H7 (cell line): ENCODE measurements at regions not wholly inside any gene's neighbourhood (a gene's known extent, or its start where the extent isn't known, plus 50 kb on each side); places are given as distances from the start of the nearest gene placed in this dataset.
A peak's percentile ranks its signal among the peaks of the same experiment; 100 is the strongest.

ENCODE experiments used
- DNase-seq: peaks from one replicate; pipeline ENCODE4 v3.0.0; 2012
- H3K27me3 ChIP-seq: 2 replicates; pipeline ENCODE4 v1.6.0; 2011; ENCODE audit warnings: mild to moderate bottlenecking, low read length; ENCODE audit not compliant: control insufficient read depth, insufficient read depth
- H3K36me3 ChIP-seq: replicated peaks from 2 replicates; pipeline ENCODE4 v1.5.1; 2011; ENCODE audit warnings: low read length; ENCODE audit not compliant: control insufficient read depth, insufficient read depth
- H3K4me3 ChIP-seq: 2 replicates; pipeline ENCODE4 v1.5.1; 2011; ENCODE audit warnings: low read depth, mild to moderate bottlenecking, control low read depth, low read length, moderate library complexity; ENCODE audit not compliant: insufficient read depth

DNA sequence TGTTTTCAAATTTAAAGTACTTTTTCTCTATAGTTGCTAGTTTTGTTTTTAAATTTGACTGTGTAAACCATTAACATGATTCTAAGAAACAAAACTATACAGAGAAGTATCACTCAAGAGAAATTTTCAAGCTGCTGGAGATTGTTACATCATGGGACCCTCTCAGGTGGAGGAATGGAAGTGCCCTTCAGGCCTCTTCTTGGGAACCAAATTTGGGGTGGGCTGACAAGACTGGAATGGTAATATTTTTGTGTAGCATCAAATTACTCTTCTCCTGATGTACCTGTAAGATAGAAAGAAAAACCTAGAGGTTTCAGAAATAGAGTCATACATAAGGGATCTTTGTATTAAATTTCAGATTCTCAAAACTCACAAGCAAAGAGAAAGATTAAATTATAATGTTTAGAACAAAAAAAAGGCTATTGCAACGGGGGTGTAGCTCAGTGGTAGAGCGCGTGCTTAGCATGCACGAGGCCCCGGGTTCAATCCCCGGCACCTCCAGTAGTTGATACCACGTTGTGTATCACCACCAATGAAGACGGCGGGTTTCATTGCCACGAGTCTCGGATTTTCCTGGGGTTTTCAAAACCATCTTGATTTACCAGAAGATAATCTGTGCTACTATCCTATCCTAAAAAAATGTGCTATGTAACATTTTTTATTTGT lies 193.7 kb downstream of the GPX5 start:
- Histone ChIP-seq H3K4me3 (peak overlapping the region; percentile 7; the same call in 1 of the 2 replicates), H3K27me3 (peaks cover 5% of the 10 kb centered on the region; the same call in 1 of the 2 replicates), H3K36me3 (no peaks in the 10 kb centered on the region)
- no peak for DNase-seq

DNA sequence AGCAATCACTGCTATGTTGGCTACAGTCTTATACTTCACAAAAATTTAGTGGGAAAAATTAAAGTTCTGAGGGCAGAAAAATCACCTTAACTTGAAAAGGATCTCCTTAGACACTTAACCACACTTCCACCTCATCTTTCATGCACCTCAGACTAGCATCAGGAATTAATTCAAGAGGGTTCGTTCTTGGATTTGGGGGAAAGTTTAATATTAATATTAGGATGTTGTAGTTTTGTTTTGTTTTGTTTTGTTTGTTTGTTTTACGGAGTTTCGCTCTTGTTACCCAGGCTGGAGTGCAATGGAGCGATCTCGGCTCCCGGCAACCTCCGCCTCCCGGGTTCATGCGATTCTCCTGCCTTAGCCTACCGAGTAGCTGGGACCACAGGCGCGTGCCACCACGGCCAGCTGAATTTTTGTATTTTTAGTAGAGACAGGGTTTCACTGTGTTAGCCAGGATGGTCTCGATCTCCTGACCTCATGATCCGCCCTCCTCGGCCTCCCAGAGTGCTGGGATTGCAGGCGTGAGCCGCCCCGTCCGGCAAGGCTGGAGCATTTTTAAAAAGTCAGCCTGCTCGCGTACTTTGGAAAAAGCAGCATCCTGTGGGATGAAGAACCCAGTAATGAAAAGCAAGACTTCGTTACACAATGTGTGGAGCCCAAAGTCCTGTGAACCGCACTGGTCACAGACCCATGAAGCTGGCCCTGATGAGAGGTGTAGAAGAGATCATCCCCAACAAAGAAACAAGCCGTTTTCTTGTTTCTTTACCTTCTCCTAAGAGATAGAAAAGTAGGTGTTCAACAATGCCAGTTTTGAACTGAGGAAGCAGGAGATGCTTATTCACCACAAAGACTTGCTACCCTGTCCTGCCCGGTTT lies 194.9 kb downstream of the GPX5 start:
- H3K36me3 ChIP-seq, result no peaks in the 10 kb centered on the region
- peak overlapping the region; percentile 22 for H3K4me3 ChIP-seq
- no peak for DNase-seq
- H3K27me3 ChIP-seq, result peaks cover 5% of the 10 kb centered on the region; the same call in 1 of the 2 replicates

DNA sequence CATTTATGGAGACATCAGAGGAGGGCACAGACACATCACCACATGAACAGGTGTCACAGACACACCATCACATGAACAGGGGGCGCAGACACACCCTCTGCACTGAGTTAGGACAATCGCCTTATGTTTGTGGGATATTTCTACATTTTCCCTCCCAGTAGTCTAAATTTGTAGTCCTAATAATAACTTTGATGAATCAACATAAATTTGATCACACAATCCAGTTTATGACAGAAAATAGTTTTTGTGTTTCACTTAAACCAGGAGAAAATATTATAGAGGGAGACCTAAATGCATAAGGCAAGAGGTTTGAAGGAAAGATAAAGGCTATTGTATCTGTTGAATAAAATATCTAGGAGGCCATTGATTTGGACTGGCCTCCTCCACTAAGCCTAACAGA lies 195.7 kb downstream of the GPX5 start:
- Histone ChIP-seq H3K36me3 (no peaks in the 10 kb centered on the region), H3K4me3 (no peak overlapping the region), H3K27me3 (peaks cover 5% of the 10 kb centered on the region; the same call in 1 of the 2 replicates)
- no peak for DNase-seq

DNA sequence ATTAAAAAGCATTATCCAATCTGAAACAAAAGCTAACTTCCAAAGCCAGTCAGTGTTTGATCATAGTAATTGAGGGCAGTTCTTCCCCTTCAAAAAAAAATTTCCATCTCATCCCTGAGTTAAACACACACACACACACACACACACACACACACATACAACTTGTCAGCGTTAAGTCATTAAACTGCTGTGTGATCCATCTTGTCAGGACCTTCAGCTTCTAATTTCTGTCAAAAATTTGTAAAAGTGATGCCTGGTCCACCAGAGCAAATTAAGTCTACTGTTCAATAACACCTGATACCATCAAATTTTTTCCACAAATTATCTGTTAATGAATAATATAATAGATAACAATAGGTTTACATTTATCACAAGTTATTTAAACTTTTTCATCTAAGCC lies 198.7 kb downstream of the GPX5 start:
- DNase-seq, result no peak
- Histone ChIP-seq H3K4me3 (no peak overlapping the region), H3K36me3 (no peaks in the 10 kb centered on the region), H3K27me3 (peaks cover 10% of the 10 kb centered on the region)

DNA sequence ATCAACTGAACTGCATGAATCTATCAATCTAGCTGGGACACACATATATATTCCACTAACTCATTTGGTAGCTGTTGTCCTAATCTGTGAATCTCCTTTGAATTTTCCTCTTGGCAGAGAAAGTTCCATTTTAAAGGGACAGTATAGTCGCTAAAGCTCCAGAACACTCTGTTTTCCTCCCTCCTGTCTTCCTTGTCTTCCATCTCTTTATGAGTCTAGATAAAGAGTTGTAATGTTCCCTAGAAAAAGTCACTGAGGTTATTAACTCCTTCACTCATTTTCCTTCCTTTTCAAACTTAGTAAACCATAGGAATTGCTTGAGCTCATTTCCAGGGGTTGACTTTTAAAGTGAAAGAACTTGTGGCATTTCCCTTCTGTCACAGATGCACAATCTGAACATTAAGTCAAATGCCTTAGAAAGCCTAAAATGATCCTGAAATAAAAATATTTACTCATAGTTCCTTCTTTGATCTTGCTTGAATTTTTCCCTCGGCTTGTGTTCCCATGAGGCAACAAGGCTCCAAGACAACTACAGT lies 198.4 kb downstream of the TRIM27 start:
- Histone ChIP-seq H3K36me3 (no peaks in the 10 kb centered on the region), H3K4me3 (no peak overlapping the region), H3K27me3 (peaks cover 16% of the 10 kb centered on the region)
- no peak for DNase-seq

DNA sequence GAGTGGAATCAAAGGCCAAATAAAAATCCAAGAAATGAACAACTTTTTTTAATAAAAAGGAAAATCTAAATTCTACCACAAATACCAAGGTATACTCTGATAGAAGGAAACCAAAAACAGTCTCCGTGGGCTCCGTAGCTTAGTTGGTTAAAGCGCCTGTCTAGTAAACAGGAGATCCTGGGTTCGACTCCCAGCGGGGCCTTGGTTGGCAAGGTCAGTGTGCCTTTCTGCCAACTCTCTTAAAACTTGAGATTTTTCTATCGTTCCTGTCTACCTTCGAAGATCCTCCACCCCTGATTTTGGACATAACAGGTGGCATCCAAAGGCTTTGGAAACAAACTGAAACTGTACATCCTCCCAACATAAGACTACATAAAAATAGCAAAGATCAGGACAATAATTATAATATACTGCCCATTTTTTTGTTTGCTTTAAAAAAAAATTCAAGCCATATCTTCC lies 197.9 kb downstream of the TRIM27 start:
- no peaks in the 10 kb centered on the region for H3K36me3 ChIP-seq
- peaks cover 21% of the 10 kb centered on the region for H3K27me3 ChIP-seq
- H3K4me3 ChIP-seq, result no peak overlapping the region
- peak; percentile 38 for DNase-seq

DNA sequence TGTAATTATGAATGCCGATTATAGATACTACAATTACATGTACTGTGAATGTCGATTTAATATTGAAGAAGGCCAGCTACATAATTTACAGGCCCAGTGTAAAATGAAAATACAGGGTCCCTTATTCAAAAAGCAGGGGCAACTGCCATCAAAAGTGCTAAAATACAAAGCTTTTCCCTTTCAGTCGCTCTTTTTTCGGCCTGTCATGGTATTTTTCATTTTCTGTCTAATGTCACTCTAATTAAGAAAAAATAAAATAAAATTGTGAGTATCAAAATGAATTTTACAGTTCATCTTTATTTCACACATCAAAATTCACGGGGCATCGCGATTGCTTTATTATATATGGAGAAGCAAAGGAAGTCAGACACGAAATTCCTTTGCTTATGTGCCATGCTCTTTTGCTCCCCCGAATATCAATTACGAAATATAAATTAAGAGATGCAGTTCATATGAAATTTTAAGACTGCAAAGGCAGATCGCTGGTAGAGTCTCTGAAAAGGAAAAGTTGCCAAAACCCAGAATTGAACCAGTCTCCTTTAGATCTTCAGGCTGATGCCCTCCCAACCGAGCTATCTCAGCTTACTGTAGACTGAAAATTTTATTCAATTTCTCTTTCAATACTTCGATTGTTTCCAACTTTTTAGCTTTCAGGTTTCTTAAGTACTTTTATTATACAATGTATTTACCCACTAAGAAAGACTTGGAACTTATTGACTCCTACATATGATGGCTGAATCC lies 197.0 kb downstream of the TRIM27 start:
- H3K36me3 ChIP-seq, result no peaks in the 10 kb centered on the region

DNA sequence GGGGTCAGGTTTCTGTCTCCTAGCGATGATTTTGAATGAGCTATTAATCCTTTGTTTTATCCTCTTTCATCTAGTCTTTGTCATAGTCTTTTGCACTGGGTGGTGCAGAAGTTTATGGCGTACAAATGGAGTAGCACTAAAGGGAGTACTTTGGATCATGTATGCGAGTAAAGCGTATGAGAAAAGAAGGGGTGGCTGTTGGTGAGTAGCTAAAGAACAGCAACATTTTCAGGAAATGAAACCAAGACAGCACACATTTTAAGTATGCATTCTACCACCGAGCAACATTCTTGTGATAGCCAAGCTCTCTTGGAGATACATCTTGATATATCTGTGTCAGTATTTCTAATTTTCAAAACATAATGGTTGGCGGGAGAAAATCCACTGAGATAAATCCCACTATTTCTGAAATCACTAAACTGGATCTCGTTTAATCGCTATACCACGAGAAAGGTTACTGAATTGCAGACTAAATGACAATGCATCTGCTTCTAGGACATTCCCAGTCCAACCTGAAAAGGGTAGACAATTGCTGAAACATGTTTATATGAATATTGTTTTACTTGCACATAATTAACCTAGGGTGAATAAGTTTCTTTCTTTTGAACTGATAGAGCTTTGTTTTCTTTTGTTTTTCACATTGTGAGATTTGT lies 196.1 kb downstream of the TRIM27 start:
- peaks cover 34% of the 10 kb centered on the region for H3K27me3 ChIP-seq
- H3K4me3 ChIP-seq, result no peak overlapping the region
- no peaks in the 10 kb centered on the region for H3K36me3 ChIP-seq
- no peak for DNase-seq

More for the DNA sequence above, 197.0 kb downstream of the TRIM27 start:
- Histone ChIP-seq H3K27me3 (peaks cover 26% of the 10 kb centered on the region), H3K4me3 (no peak overlapping the region)
- no peak for DNase-seq

DNA sequence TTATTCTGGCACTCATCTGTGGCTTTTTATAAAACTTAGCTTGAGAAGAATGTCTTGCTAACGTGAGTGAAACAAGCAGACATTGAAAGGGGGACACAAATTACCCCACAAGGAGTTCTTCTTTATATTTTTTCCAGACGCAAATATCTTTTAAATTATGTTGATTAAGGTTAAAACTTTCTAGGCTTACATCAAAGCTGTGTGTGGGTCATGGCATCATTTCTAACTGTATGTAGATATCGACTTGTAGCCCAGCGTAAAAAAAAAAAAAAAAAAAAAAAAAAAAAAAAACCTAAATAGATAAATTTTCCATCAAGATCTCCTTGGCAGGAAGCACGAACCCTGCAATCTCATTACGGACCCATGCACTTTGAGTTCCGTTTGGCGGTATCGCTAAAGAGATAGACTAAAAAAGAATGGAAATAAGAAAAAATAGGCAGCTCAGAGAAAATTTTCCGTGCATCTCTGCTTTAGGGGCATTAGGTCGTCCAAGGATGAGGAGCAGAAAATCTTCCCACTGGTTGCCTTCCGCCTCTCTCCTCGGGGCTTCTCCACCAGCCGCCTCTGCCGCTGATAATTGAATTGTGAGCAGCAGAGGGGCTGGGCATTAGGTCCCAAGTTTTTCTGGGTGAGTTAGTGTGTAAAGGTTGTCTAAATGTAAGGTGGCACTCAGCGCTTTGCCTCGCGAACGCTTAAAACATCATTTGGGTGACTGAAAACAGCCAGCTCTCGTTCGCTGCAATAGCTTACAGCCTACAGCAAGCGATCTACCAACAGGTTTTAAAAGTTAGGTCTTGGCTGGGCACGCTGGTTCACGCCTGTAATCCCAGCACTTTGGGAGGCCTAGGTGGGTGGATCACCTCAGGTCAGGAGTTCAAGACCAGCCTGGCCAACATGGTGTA lies 194.0 kb downstream of the TRIM27 start:
- Histone ChIP-seq H3K36me3 (no peaks in the 10 kb centered on the region), H3K27me3 (peaks cover 51% of the 10 kb centered on the region), H3K4me3 (peak overlapping the region; percentile 61)
- DNase-seq, result peak; percentile 39

DNA sequence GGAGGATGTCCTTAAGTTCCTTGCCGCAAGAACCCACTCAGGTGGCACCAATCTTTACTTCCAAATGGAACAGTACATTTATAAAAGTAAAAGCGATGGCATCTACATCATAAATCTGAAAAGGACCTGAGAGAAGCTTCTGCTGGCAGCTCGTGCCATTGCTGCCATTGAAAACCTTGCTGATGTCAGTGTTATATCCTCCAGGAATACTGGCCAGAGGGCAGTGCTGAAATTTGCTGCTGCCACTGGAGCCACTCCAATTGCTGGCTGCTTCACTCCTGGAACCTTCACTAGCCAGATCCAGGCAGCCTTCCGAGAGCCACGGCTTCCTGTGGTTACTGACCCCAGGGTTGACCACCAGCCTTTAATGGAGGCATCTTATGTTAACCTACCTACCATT lies 191.7 kb downstream of the TRIM27 start:
- H3K4me3 ChIP-seq, result no peak overlapping the region
- peaks cover 72% of the 10 kb centered on the region for H3K27me3 ChIP-seq
- no peaks in the 10 kb centered on the region for H3K36me3 ChIP-seq
- no peak for DNase-seq

DNA sequence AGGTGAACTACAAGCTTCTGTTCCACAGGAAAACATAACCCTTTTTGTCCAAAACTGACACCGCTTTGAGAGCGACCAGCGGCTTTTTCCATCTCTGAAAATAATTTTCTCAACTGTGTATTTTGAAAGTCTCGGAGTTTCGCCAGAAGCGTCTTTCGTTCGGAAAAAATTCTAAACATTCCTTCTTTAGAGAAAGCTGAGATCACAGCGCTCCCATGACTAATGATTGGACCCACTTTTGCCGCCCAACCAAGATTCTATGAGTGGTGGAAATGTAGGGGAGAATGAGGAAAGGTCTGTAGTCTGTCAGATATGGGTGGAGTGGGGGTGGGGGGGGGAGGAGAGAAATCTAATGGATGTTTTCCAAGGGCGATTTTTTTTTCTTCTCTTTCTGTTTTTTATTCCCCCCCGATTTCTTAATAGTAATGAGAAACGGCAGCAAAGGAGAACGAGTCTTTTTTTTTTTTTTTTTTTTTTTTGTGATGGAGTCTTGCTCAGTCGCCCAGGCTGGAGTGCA lies 189.3 kb downstream of the TRIM27 start:
- Histone ChIP-seq H3K27me3 (peaks cover 89% of the 10 kb centered on the region), H3K4me3 (no peak overlapping the region), H3K36me3 (no peaks in the 10 kb centered on the region)
- no peak for DNase-seq

DNA sequence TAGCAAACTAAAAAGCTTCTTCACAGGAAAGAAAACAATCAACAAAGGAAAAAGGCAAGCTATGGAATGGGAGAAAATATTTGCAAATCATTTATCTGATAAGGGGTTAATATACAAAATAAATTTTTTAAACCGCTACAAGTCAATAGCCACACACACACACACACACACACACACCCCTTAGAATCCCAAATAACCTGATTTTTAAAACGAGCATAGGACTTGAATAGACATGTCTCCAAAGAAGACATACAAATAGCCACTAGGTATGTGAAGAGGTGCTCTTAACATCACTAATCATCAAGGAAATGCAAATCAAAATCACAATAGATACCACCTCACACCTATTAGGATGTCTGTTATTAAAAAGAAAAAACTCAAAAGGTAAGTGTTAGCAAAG lies 187.7 kb downstream of the TRIM27 start:
- Histone ChIP-seq H3K27me3 (peaks cover 88% of the 10 kb centered on the region), H3K4me3 (no peak overlapping the region; the same call in 1 of the 2 replicates), H3K36me3 (no peaks in the 10 kb centered on the region)
- no peak for DNase-seq

DNA sequence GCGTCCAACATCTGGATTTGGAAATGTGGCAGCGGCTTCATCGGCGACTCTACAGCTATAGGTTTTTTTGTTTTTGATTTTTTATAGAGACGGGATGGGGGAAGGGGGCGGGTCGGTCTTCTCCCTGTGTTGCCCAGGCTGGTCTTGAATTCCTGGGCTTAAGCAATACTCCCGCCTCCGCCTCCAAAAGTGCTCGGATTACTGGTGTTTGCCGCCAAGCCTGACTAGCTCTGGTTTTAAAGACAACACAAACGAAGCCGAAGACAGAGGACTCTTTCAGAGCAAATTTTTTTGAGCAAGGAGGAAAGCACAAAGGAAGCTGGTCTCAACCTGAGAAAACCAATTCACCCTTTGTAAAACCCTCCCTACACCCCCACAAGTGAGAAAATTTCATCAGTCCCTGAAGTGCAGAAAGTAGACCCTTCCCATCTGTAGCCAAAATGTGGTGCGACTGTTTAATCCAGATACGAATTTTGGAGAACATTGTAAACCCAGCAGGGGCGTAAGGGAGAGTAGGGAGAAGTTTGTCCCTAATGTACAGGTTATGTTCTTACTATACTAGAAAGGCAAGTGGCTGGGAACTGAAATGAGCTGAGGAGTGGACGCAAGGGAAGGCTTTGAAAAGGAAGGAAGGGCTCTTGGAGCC lies 185.9 kb downstream of the TRIM27 start:
- Histone ChIP-seq H3K36me3 (no peaks in the 10 kb centered on the region), H3K27me3 (peaks cover 75% of the 10 kb centered on the region), H3K4me3 (peak overlapping the region; percentile 36; the same call in 1 of the 2 replicates)
- DNase-seq, result no peak
